Activated T-cell treated with anti-CD3 and anti-CD28 coated beads, Interleukin-2, amount 50 U/mL, for 4 hours (primary cell): ENCODE measurements at regions not wholly inside any gene's neighbourhood (a gene's known extent, or its start where the extent isn't known, plus 50 kb on each side); places are given as distances from the start of the nearest gene placed in this dataset.
"Not testable (repeated sequence)": the region's sequence is repeated elsewhere in the genome, so short reads cannot be mapped to it uniquely, and the experiment has no call there.

Experiments
- ATAC-seq, 2 donors: fragments of 200-7000 bp; cut with Tn5 transposase; one replicate each; pipeline ENCODE4 v1.10.0; 2021
- DNase-seq: peaks from one replicate; pipeline ENCODE4 v3.0.0-alpha.2; 2020
- H3K27me3 Mint-ChIP-seq: one replicate; pipeline ENCODE4 v1.8.0; 2021; ENCODE audit warnings: low read depth, mixed read lengths
- H3K36me3 Mint-ChIP-seq: one replicate; pipeline ENCODE4 v1.8.0; 2022; ENCODE audit warnings: mixed read lengths; ENCODE audit not compliant: insufficient read depth
- H3K4me1 Mint-ChIP-seq: one replicate; pipeline ENCODE4 v1.8.0; 2021; ENCODE audit warnings: low read depth, mixed read lengths
- H3K4me3 Mint-ChIP-seq: one replicate; pipeline ENCODE4 v1.8.0; 2021; ENCODE audit warnings: mild to moderate bottlenecking, moderate library complexity, mixed read lengths
- H3K9me3 Mint-ChIP-seq: one replicate; pipeline ENCODE4 v1.8.0; 2021; ENCODE audit warnings: mixed read lengths

DNA sequence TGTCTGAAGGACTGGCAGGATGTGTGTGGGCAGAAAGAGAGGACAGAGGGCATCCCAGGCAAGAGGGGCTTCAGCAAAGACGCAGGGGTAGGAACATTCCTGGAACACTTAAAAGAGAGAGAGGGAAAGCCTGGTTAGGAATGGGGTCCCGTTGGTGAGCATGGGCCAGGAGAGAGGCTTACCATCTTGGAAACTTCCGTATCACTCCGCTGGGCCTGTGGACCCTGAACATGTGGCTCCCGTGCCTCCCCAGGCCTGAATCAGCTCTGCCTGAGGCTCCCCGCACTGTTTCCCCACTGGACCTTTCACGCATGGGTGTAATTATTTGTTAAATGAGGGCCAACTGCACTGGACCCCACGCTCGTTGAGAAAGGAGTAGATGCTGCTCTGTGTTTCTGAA, 191.1 kb upstream of the GLI2 start:
- ATAC-seq (no peak), DNase-seq (no peak)
- Mint-ChIP-seq H3K36me3 (no peaks in the 10 kb centered on the region), H3K9me3 (no peaks in the 10 kb centered on the region), H3K4me3 (no peak overlapping the region), H3K27me3 (peaks cover 3% of the 10 kb centered on the region), H3K4me1 (no peaks in the 10 kb centered on the region)

- H3K4me1 Mint-ChIP-seq, H3K27me3 Mint-ChIP-seq, H3K36me3 Mint-ChIP-seq, DNase-seq, ATAC-seq, H3K4me3 Mint-ChIP-seq, H3K9me3 Mint-ChIP-seq: not testable (repeated sequence)
These were observed 190.7 kb upstream of the GLI2 start for GRCh38 chr2:120545007-120545406.

DNA sequence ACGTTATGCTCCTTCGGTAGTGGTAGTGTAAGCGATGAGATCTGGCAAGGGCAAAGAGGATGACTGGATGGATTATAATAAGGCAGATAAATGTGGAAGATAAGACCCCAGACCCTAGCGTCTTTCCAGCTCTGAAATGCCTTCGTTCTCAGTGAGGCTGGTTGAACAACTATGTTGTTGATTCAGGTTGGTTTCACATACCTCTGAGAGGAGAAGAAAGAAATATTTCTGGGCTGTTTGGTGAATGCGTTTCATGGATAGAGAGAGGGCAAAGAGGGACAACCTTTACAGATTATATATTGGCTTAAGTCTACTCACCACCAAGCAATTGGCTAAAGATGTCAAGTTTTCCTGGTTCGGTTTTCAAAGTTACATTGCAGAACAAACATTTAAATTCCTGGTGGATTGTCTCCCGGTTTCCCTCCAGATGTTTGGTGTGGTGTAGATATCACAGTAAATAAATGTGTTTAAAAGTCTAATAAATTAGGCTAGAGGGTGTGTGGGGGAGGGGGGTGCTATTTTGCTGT, 190.1 kb upstream of the GLI2 start:
- peaks cover 3% of the 10 kb centered on the region for H3K27me3 Mint-ChIP-seq
- ATAC-seq (no peak), DNase-seq (no peak)
- no peak overlapping the region for H3K4me3 Mint-ChIP-seq
- no peaks in the 10 kb centered on the region for H3K36me3 Mint-ChIP-seq
- H3K9me3 Mint-ChIP-seq, result no peaks in the 10 kb centered on the region
- no peaks in the 10 kb centered on the region for H3K4me1 Mint-ChIP-seq

DNA sequence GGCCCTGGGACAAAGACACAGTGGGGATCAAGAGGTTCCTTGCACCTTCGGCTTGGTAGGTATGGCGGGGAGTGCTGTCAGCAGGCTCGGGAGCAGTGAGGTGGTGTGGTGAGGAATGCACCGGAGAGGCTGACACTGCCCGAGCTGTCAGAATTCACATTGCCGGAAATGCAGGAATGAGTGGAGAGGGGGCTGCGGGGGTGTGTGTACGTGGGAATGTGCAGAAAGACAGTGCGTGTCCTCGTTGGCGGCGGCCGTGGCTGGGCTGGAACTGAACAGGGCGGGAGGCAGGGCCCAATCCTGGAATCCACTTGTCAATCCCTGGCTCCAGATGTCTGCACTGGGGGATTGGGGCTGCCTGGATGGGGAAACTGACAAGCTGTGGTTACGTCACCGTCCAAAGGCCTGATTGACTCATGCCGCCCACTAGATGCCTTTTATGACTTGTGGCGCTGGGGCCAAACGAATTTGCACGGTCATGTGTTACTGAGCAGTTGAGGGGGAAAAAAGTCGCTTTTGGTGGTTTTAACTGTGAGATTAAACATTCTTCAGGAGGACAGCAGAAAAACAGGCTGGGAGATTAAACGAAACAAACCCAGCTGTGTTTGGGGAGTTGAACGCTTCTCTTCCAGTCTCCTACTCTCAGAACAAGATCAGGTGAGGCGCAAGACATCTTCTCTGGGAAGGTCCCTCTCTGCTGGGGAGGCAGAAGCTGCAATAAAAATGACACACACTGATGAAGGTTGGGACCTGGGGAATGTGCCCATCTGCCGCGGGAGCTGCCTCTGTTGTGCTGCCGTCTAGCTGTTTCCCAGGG, 189.4 kb upstream of the GLI2 start:
- Mint-ChIP-seq H3K27me3 (peaks cover 3% of the 10 kb centered on the region), H3K4me3 (no peak overlapping the region), H3K4me1 (no peaks in the 10 kb centered on the region), H3K36me3 (no peaks in the 10 kb centered on the region), H3K9me3 (no peaks in the 10 kb centered on the region)
- ATAC-seq, result no peak
- DNase-seq, result no peak

DNA sequence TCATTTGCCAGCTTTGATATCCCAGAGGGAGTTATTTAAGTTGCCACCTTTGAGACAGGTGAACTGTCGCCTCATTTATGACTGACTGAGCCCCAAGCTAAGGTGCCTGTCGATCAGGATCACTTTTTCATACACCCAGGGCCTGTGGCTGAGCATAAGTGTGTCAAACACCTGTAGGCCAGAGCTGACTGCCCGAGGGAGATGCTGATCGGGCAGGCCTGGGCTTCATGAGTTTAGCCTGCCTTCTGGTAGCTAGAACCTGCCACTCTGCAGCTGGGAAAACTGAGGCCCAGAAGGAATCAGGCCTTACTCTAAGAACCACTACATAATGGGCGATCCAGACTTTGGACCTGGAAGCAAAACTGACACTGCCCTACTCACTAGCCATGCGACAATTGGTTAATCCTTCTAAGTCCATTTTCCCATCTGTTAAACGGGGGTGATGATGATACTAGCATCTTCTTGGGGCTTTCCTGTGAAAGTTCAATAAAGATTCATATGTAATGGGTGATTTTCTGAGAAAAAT, 188.7 kb upstream of the GLI2 start:
- ATAC-seq (no peak), DNase-seq (no peak)
- Mint-ChIP-seq H3K4me3 (no peak overlapping the region), H3K36me3 (no peaks in the 10 kb centered on the region), H3K4me1 (no peaks in the 10 kb centered on the region), H3K9me3 (no peaks in the 10 kb centered on the region), H3K27me3 (peaks cover 5% of the 10 kb centered on the region)

GRCh38 chr2:120547662-120548061, 188.0 kb upstream of the GLI2 start:
- Mint-ChIP-seq H3K4me1 (no peaks in the 10 kb centered on the region), H3K4me3 (no peak overlapping the region), H3K9me3 (no peaks in the 10 kb centered on the region), H3K36me3 (no peaks in the 10 kb centered on the region), H3K27me3 (peaks cover 8% of the 10 kb centered on the region)
- no peak for ATAC-seq
- no peak for DNase-seq

- Mint-ChIP-seq H3K9me3 (no peaks in the 10 kb centered on the region), H3K4me1 (no peaks in the 10 kb centered on the region), H3K4me3 (no peak overlapping the region), H3K36me3 (no peaks in the 10 kb centered on the region), H3K27me3 (peaks cover 14% of the 10 kb centered on the region)
- DNase-seq, result no peak
- ATAC-seq, result no peak
These were observed 186.8 kb upstream of the GLI2 start for GRCh38 chr2:120548627-120549608.

DNA sequence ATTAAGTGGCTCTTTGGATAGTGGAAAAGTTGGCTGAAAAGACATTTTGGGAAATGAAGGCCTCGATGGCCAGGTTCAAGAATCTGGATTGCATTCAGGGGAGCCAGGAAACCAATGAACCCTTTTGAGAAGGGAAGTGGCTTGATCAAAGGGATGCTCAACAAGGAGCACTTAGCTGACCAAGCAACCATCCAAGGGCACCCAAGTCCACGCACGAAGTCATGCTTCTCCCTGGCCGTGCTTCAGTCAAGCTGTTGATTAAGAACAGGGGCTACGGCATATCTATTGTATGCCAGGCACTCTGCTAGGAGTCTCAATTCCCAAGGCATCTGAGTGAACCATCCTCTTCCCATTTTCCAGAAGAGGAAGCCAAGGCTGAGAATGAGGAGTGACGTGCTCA, 185.8 kb upstream of the GLI2 start:
- no peak for DNase-seq
- ATAC-seq, result no peak
- Mint-ChIP-seq H3K4me1 (no peaks in the 10 kb centered on the region), H3K4me3 (no peak overlapping the region), H3K36me3 (no peaks in the 10 kb centered on the region), H3K27me3 (peaks cover 21% of the 10 kb centered on the region), H3K9me3 (no peaks in the 10 kb centered on the region)

DNA sequence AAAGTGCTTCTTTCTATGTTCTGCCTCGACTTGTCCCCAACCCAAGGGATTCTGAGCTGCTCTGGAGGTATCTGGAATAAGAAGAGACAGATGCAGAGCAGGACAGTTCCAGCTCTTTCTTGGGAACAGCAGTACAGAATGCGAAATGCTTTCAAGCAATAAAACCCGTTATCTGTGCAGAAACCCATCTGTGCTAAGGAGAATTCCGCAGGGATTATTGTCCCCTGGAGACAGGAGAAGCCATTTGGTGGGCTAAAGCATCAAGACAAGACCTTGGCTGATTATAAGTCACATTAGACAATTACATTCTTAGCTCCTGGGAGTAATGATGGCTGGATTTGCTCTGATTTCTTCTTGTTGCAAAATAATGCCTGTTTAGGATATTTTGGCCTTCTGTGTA, 185.4 kb upstream of the GLI2 start:
- no peaks in the 10 kb centered on the region for H3K36me3 Mint-ChIP-seq
- ATAC-seq (no peak), DNase-seq (no peak)
- no peak overlapping the region for H3K4me3 Mint-ChIP-seq
- H3K27me3 Mint-ChIP-seq, result peaks cover 21% of the 10 kb centered on the region
- H3K4me1 Mint-ChIP-seq, result no peaks in the 10 kb centered on the region
- no peaks in the 10 kb centered on the region for H3K9me3 Mint-ChIP-seq

- no peak for ATAC-seq
- no peaks in the 10 kb centered on the region for H3K4me1 Mint-ChIP-seq
- DNase-seq, result no peak
- no peak overlapping the region for H3K4me3 Mint-ChIP-seq
- no peaks in the 10 kb centered on the region for H3K36me3 Mint-ChIP-seq
- H3K27me3 Mint-ChIP-seq, result peaks cover 23% of the 10 kb centered on the region
- H3K9me3 Mint-ChIP-seq, result no peaks in the 10 kb centered on the region
These were observed 184.7 kb upstream of the GLI2 start for GRCh38 chr2:120550893-120551446.

- H3K9me3 Mint-ChIP-seq, result no peaks in the 10 kb centered on the region
- H3K27me3 Mint-ChIP-seq, result peaks cover 21% of the 10 kb centered on the region
- H3K4me1 Mint-ChIP-seq, result no peaks in the 10 kb centered on the region
- DNase-seq, result no peak
- no peaks in the 10 kb centered on the region for H3K36me3 Mint-ChIP-seq
- no peak overlapping the region for H3K4me3 Mint-ChIP-seq
- no peak for ATAC-seq
These were observed 184.1 kb upstream of the GLI2 start for GRCh38 chr2:120551522-120551921.

GRCh38 chr2:120552079-120552478, 183.6 kb upstream of the GLI2 start:
- Mint-ChIP-seq H3K4me1 (no peaks in the 10 kb centered on the region), H3K36me3 (no peaks in the 10 kb centered on the region), H3K4me3 (no peak overlapping the region), H3K9me3 (no peaks in the 10 kb centered on the region), H3K27me3 (peaks cover 21% of the 10 kb centered on the region)
- no peak for ATAC-seq
- DNase-seq, result no peak

- DNase-seq (no peak), ATAC-seq (peak in 1 of 2 donors; percentile 53)
- Mint-ChIP-seq H3K4me3 (no peak overlapping the region), H3K9me3 (no peaks in the 10 kb centered on the region), H3K36me3 (no peaks in the 10 kb centered on the region), H3K4me1 (no peaks in the 10 kb centered on the region), H3K27me3 (peaks cover 25% of the 10 kb centered on the region)
These were observed 182.7 kb upstream of the GLI2 start for GRCh38 chr2:120552800-120553481.

DNA sequence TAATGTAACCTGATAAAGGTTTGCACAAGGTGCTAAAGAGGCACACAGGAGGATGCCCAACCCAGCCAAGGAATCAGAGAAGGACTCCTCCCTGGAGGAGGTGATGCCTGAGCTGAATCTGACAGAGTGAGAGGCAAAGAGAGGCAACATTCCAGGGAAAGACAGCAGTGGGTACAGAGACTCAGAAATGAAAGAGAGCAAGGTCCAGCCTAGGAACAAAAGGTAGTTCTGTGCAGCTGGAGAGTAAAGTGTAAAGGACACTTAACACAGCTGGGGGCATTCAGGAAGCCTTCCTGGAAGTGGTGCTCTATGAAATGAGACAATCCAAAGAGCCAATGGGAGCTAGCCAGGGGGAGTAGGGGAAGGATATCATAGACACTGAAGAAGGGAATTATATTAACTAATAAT, 181.0 kb upstream of the GLI2 start:
- ATAC-seq (no peak), DNase-seq (no peak)
- peaks cover 27% of the 10 kb centered on the region for H3K27me3 Mint-ChIP-seq
- no peaks in the 10 kb centered on the region for H3K4me1 Mint-ChIP-seq
- H3K36me3 Mint-ChIP-seq, result no peaks in the 10 kb centered on the region
- no peak overlapping the region for H3K4me3 Mint-ChIP-seq
- no peaks in the 10 kb centered on the region for H3K9me3 Mint-ChIP-seq
